SK-N-SH treated with all-trans-retinoic acid at 6 μM for 48 hours (cell line): ENCODE measurements at regions not wholly inside any gene's neighbourhood (a gene's known extent, or its start where the extent isn't known, plus 50 kb on each side); places are given as distances from the start of the nearest gene placed in this dataset.

ENCODE experiments used
- ATAC-seq: fragments of 200-7000 bp; cut with Tn5 transposase; 3 replicates; pipeline ENCODE4 v1.9.1; 2020; ENCODE audit warnings: mild to moderate bottlenecking, moderate library complexity
- ARNTL ChIP-seq: fragments of 450-650 bp; formaldehyde crosslinking; IDR thresholded peaks from 2 replicates; pipeline ENCODE4 v1.5.0; 2020; ENCODE audit warnings: low read depth, mild to moderate bottlenecking, moderate library complexity, borderline replicate concordance
- CREB5 ChIP-seq: fragments of 250-450 bp; sonication (Bioruptor Pico); IDR thresholded peaks from 2 replicates; pipeline ENCODE4 v1.5.1; 2020; ENCODE audit warnings: low read depth, mild to moderate bottlenecking, moderate library complexity
- CSRNP3 ChIP-seq: fragments of 250-450 bp; sonication (Bioruptor Pico); IDR thresholded peaks from 2 replicates; pipeline ENCODE4 v1.5.1; 2021; ENCODE audit warnings: mild to moderate bottlenecking, moderate library complexity
- ESRRG ChIP-seq: fragments of 250-450 bp; sonication (Bioruptor Pico); IDR thresholded peaks from 2 replicates; pipeline ENCODE4 v1.6.1; 2021; ENCODE audit warnings: mild to moderate bottlenecking
- GLIS3 ChIP-seq: fragments of 250-450 bp; sonication (Bioruptor Pico); IDR thresholded peaks from 2 replicates; pipeline ENCODE4 v1.5.0; 2020; ENCODE audit warnings: mild to moderate bottlenecking, moderate library complexity
- ISL1 ChIP-seq: fragments of 250-450 bp; sonication (Bioruptor Pico); IDR thresholded peaks from 2 replicates; pipeline ENCODE4 v2.1.2; 2022; ENCODE audit warnings: mild to moderate bottlenecking, moderate library complexity
- OSR1 ChIP-seq: fragments of 250-450 bp; sonication (Bioruptor Pico); IDR thresholded peaks from 2 replicates; pipeline ENCODE4 v1.8.0; 2022; ENCODE audit warnings: moderate library complexity, mild to moderate bottlenecking, inconsistent platforms
- PATZ1 ChIP-seq: fragments of 250-450 bp; sonication (Bioruptor Pico); IDR thresholded peaks from 2 replicates; pipeline ENCODE4 v1.8.0; 2020; ENCODE audit warnings: mild to moderate bottlenecking, moderate library complexity, borderline replicate concordance
- PPARA ChIP-seq: fragments of 250-450 bp; sonication (Bioruptor Pico); IDR thresholded peaks from 2 replicates; pipeline ENCODE4 v1.5.0; 2020; ENCODE audit warnings: mild to moderate bottlenecking, borderline replicate concordance
- RARB ChIP-seq: fragments of 250-450 bp; sonication (Bioruptor Pico); IDR thresholded peaks from 2 replicates; pipeline ENCODE4 v1.8.0; 2021; ENCODE audit warnings: mild to moderate bottlenecking, moderate library complexity
- SNAI2 ChIP-seq: fragments of 250-450 bp; sonication (Bioruptor Pico); IDR thresholded peaks from 2 replicates; pipeline ENCODE4 v1.5.0; 2020; ENCODE audit warnings: mild to moderate bottlenecking, moderate library complexity
- TOX ChIP-seq: fragments of 250-450 bp; sonication (Bioruptor Pico); IDR thresholded peaks from 2 replicates; pipeline ENCODE4 v1.8.0; 2021; ENCODE audit warnings: mild to moderate bottlenecking, moderate library complexity, borderline replicate concordance
- TSHZ2 ChIP-seq: fragments of 250-450 bp; sonication (Bioruptor Pico); IDR thresholded peaks from 2 replicates; pipeline ENCODE4 v1.5.0; 2020; ENCODE audit warnings: mild to moderate bottlenecking, moderate library complexity
- ZC3H10 ChIP-seq: fragments of 250-450 bp; sonication (Bioruptor Pico); IDR thresholded peaks from 2 replicates; pipeline ENCODE4 v1.5.1; 2021; ENCODE audit warnings: mild to moderate bottlenecking, moderate library complexity
- ZFP3 ChIP-seq: fragments of 250-450 bp; sonication (Bioruptor Pico); IDR thresholded peaks from 2 replicates; pipeline ENCODE4 v1.5.0; 2020; ENCODE audit warnings: mild to moderate bottlenecking, moderate library complexity
- ZFP30 ChIP-seq: fragments of 450-650 bp; formaldehyde crosslinking; IDR thresholded peaks from 2 replicates; pipeline ENCODE4 v1.5.0; 2022; ENCODE audit warnings: mild to moderate bottlenecking, moderate library complexity
- ZNF565 ChIP-seq: fragments of 450-650 bp; formaldehyde crosslinking; conservative IDR thresholded peaks from 2 replicates; pipeline ENCODE4 v1.5.0; 2020; ENCODE audit warnings: low read depth, mild to moderate bottlenecking, moderate library complexity
- ZNF8 ChIP-seq: fragments of 450-650 bp; formaldehyde crosslinking; IDR thresholded peaks from 2 replicates; pipeline ENCODE4 v1.5.0; 2020; ENCODE audit warnings: mild to moderate bottlenecking, moderate library complexity

GRCh38 chr2:126300348-126300747 is 355.6 kb upstream of the GYPC start:
- ATAC-seq: no peak

GRCh38 chr2:126302043-126302442 is 353.9 kb upstream of the GYPC start:
- no peak for ATAC-seq

More at GRCh38 chr2:126300348-126300747, 355.6 kb upstream of the GYPC start:
- TF ChIP-seq TSHZ2 (no peak), GLIS3 (no peak), ISL1 (CRISPR knock-in tag) (no peak), PPARA (CRISPR knock-in tag) (no peak), ZC3H10 (no peak), OSR1 (CRISPR knock-in tag) (no peak), ZNF565 (CRISPR knock-in tag) (no peak)
- TF ChIP-seq, all 23 proteins: peak for 0

GRCh38 chr2:126303113-126303512 is 352.8 kb upstream of the GYPC start:
- ATAC-seq: no peak
- TF ChIP-seq ZC3H10: no peak
- no peak for TF ChIP-seq OSR1 (CRISPR knock-in tag)
- TF ChIP-seq ARNTL (CRISPR knock-in tag): no peak
- no peak for TF ChIP-seq RARB
- TF ChIP-seq ZNF565 (CRISPR knock-in tag): no peak
- TF ChIP-seq TOX (CRISPR knock-in tag): no peak
- TF ChIP-seq PATZ1: no peak
- TF ChIP-seq SNAI2 (CRISPR knock-in tag): no peak
- no peak for TF ChIP-seq CREB5 (CRISPR knock-in tag)

More at GRCh38 chr2:126302043-126302442, 353.9 kb upstream of the GYPC start:
- TF ChIP-seq ESRRG (CRISPR knock-in tag): no peak
- no peak for TF ChIP-seq PPARA (CRISPR knock-in tag)
- no peak for TF ChIP-seq ZFP3 (CRISPR knock-in tag)
- no peak for TF ChIP-seq ZC3H10
- TF ChIP-seq SNAI2 (CRISPR knock-in tag): no peak
- TF ChIP-seq CSRNP3 (CRISPR knock-in tag): no peak
- no peak for TF ChIP-seq ZNF565 (CRISPR knock-in tag)
- no peak for TF ChIP-seq TSHZ2
- no peak for TF ChIP-seq ZNF8 (CRISPR knock-in tag)
- no peak for TF ChIP-seq PATZ1
- TF ChIP-seq GLIS3: no peak
- TF ChIP-seq TOX (CRISPR knock-in tag): no peak
- TF ChIP-seq ARNTL (CRISPR knock-in tag): no peak
- no peak for TF ChIP-seq ZFP30
